ENCODE measurements at regions not wholly inside any gene's neighbourhood (a gene's known extent, or its start where the extent isn't known, plus 50 kb on each side); places are given as distances from the start of the nearest gene placed in this dataset.

- FAIRE-seq: no peak
These were observed 106.5 kb downstream of the TPRA1 start for GRCh38 chr3:127483902-127484591.

DNA sequence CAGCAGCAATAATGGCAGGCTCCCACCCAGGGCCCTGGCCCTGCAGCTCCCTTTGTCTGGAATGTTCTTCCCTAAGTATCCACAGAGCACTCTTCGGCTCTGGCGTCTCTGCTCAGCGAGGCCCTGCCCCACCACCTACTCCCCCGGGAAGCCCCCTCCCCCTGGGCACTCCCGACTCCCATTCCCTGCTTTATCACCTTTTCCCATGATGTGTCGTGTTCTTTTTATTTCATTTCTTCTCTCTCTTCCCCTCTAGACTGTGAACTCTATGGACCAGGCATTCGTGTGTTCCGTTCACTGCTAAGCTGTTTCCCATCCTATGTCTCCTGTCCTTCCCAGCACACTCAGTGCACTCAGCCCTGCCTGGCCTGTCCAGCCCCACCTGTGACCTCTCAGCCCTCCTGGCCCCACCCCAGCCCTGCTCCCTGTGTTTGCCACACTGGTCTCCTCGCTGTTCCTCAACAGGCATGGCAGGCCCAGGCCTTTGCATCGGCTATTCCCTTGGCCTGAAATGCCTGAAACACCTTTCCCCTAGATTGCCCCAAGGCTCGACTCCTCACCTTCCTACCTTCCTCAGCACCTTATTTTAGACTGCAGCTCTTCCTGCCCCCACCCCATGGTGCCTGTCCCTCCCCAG, 107.4 kb downstream of the TPRA1 start:
- no peak for FAIRE-seq

- FAIRE-seq: no peak
These were observed 108.1 kb downstream of the TPRA1 start for GRCh38 chr3:127482216-127483004.

- FAIRE-seq: no peak
These were observed 110.2 kb downstream of the TPRA1 start for GRCh38 chr3:127480196-127480954.

DNA sequence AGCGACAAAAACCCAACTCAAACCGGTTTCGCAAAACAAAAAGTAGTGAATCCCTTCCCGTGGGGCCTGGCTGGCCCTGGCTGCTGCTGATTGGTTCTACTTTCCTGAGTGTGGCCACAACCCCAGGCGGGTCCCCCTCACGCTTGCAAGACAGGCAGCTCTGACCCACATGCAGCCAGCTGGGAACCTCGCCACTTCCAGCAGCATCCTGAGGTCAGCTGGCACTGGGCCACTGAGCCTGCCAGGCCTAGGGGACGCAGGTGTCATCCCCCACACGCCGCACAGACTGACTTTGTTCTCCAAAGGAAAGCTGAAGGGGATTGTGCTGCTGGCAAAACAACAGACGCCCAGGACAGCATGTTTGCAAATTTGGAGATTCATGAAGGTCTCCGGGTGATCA, 111.1 kb downstream of the TPRA1 start:
- no peak for FAIRE-seq

DNA sequence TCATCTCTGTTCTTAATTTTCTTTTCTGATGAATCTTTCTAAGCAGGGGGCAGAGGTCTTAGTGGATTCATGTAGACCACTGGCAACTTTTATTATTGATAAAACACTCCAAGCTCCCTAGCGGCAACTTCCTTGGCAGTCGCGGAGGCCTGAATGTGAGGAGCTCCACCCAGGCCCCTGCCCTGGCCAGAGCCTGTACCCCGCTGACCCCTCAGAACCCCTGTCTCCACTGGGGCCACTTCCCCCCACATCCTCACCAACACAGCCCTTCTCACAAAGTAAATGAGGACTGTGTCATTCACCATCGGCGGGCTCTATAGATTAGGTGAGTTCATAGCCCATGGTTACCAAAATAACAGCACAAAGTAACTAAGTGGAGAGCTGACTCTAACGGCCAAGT, 111.6 kb downstream of the TPRA1 start:
- FAIRE-seq: no peak

- FAIRE-seq: no peak
These were observed 113.1 kb downstream of the TPRA1 start for GRCh38 chr3:127477396-127477795.

GRCh38 chr3:127476936-127477335, 113.6 kb downstream of the TPRA1 start:
- FAIRE-seq: no peak

DNA sequence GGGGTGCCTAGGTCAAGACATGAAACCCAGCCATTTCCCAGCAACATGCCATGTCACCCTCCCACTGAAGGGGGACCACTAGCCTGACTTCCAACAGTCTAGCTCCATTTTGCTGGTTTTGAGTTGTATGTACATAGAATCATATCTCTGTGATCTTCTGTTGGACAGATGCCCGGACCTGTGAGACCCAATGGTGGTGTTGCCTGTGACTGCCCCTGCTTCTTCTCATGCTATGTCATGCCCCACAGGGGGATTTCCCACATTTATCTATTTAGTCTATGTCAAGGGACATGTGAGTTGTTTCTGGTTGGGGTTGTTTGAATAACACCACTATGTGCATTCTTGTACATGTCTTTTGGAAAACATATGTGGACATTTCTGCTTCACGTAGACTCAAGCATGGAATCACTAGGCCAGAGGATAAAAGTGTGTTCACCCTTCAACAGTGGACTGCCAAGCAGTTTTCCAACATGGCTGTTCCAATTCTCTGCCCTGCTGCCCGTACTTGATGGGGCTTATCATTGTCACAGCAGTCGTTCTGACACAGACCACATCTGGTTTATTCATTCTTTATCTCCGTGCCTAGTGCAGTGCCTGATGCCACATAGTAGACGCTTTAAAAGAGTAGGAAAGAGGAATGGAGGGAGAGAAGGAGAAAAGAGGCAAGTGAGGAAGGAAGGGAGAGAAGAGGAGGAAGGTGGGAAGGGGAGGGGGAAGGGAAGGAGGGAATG, 114.4 kb downstream of the TPRA1 start:
- no peak for FAIRE-seq

- no peak for FAIRE-seq
These were observed 115.1 kb downstream of the TPRA1 start for GRCh38 chr3:127475391-127475790.

DNA sequence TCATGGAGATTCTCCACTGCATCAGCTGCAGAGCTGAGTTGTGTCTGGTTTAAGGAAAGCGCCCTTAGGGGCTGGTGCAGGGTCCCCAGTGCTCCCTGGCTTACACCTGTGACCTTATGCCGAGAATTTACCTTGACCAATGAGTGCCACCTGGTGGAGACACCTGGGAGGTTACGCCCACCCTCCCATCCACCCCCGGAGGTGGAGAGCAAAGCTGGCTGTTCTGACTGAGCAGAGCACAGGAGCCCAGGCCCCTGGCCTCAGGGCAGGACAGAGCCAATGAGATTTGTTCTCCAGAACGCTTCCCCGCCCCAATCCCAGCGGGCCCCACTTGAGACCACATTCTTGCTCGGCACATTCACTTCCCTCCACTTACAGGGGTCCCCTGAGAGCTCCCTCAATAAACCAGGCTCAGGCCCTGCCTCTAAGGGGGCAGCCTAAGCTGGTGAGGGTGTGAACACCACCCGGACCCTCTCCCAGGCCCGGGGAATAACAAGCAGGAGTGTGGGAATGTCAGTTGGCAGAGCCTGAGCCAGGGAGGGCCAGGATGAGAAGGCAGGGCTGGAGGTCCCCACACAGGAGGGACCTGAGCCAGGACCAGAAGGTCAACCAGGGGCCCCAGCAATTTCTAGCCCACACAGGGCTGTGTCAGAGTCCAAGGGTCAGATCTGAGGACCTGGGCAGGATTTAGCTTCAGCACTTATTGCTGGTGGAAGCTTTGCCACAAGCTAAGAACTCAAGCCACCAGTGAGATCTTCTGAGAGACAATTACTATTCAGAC, 117.1 kb downstream of the TPRA1 start:
- FAIRE-seq: no peak

DNA sequence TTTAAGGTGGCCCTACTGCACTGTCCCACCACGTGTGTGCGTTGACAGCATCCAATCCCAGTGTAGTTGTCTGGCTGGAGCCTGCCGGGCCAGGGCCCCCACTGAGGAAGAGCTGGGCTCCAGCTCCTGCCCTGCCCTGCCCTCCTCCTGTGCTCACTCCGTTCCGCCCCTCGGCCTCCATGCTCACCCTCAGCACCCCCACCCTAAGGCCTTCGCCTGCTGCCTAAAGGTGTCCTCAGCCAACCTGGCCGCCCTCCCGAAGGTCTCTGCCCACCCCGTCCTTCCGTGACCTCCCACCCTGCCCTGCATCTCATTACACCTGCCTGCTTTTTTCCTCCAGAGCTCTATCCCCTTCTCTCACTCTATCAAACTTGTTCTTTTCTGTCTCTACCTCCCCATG, 118.0 kb downstream of the TPRA1 start:
- FAIRE-seq: no peak

DNA sequence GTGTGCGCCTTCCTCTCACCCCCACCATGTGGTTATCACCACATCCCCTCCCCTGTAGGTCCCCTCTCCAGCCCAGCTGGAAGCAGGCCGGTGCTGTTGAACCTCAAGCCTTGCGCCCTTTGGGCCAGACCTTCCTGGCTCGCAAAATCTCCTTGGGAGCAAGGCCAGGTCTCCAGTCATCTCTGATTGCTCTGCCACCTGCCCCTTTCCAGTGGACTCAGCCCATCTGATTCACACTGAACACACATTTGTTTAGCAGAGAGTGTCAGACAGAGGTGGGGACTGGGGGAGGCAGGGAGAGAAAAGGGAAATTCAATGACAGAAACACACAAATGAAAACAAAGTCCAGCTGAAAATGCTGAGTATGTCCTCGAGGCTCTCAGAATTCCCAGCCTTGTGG, 119.4 kb downstream of the TPRA1 start:
- no peak for FAIRE-seq

DNA sequence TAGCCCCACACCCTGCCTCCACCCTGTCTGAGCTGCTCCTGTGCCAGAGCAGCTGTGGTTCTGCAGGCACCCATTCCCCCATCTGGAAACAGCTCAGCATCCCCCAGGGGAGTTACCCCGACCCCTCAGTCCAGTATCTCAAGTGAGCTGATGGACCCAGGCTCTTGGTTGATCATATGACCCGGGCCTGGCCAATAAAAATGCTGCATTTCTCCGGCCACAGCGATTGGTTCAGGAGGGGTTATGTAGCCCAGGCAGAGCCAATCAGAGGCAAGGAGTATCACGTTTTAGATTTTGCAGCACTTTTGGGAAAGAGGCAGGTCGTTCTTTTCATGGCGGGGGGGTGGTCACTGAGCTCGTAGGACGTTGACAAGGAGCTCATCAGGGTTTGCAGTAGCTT, 120.8 kb downstream of the TPRA1 start:
- no peak for FAIRE-seq

- FAIRE-seq: no peak
These were observed 123.1 kb downstream of the TPRA1 start for GRCh38 chr3:127467391-127467790.

- no peak for FAIRE-seq
These were observed 125.9 kb downstream of the TPRA1 start for GRCh38 chr3:127464642-127465041.

GRCh38 chr3:127462111-127462655, 128.3 kb downstream of the TPRA1 start:
- FAIRE-seq: no peak

DNA sequence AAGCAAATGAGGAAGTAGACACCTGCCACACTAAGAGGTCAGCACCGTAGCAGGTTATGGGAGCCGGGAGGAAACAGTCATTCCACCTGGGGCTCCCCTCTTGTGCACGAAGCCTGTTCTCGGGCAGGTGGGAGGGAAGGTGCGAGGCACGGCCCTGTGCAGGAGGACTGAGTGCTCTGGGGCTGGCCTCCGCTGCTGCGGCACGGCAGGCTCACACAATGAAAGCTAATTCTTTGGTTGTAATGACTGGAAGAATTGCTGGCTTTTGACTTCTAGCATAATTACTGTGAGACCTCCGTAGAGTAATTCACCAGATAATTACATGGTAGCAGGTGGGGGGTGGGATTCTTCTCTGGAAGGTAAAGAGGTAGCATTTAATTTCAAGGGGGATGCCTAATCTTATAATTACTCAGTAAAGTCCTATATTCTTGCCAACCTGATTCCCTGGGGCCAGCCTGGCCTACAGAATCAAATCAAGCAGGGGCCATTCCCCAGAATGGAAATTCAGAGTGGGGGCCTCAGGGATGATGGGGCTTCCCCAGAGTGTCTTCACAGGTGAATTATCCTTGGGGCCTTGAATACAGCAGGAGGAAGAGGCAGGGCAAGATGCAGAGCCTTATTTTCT, 129.1 kb downstream of the TPRA1 start:
- no peak for FAIRE-seq

GRCh38 chr3:127459891-127460290, 130.6 kb downstream of the TPRA1 start:
- no peak for FAIRE-seq

- no peak for FAIRE-seq
These were observed 131.6 kb downstream of the TPRA1 start for GRCh38 chr3:127458696-127459604.

Measured in islet of Langerhans (tissue), 1 donor.